Liver (tissue), 8 donors: ENCODE measurements at regions not wholly inside any gene's neighbourhood (a gene's known extent, or its start where the extent isn't known, plus 50 kb on each side); places are given as distances from the start of the nearest gene placed in this dataset.

Experiments
- DNase-seq: peaks from one replicate; pipeline ENCODE4 v3.0.0-alpha.2; 2017; ENCODE audit warnings: low spot score
- H3K27ac ChIP-seq, 2 donors: one replicate each; pipeline ENCODE4 v1.7.0; 2013; ENCODE audit warnings: inconsistent platforms in 2 of 2, low read length in 2 of 2, control low read depth in 1 of 2, low read depth in 1 of 2, mild to moderate bottlenecking in 1 of 2
- H3K27me3 ChIP-seq, 4 donors: one replicate each; pipeline versions ENCODE4 v1.6.1 to v1.7.0; 2013; ENCODE audit warnings: low read length in 3 of 4, inconsistent platforms in 1 of 4, mild to moderate bottlenecking in 1 of 4, moderate library complexity in 1 of 4; ENCODE audit not compliant: control insufficient read depth in 4 of 4, insufficient read depth in 4 of 4
- H3K36me3 ChIP-seq, 4 donors: one replicate each; pipeline versions ENCODE4 v1.6.1 to v1.7.0; 2013; ENCODE audit warnings: low read length in 3 of 4, mild to moderate bottlenecking in 3 of 4, low read depth in 1 of 4, moderate library complexity in 1 of 4; ENCODE audit not compliant: control insufficient read depth in 4 of 4, insufficient read depth in 3 of 4
- H3K4me1 ChIP-seq, 4 donors: one replicate each; pipeline versions ENCODE4 v1.6.1 to v1.7.0; 2013; ENCODE audit warnings: low read length in 3 of 4, mild to moderate bottlenecking in 3 of 4, moderate library complexity in 1 of 4; ENCODE audit not compliant: control insufficient read depth in 4 of 4, insufficient read depth in 4 of 4
- H3K4me3 ChIP-seq, 3 donors: one replicate each; pipeline versions ENCODE4 v1.6.1 to v1.7.0; 2013; ENCODE audit warnings: low read length in 3 of 3, control low read depth in 1 of 3, low read depth in 1 of 3, mild to moderate bottlenecking in 1 of 3
- H3K9ac ChIP-seq, 2 donors: one replicate each; pipeline ENCODE4 v1.7.0; 2013; ENCODE audit warnings: low read length in 2 of 2, mild to moderate bottlenecking in 2 of 2, moderate library complexity in 2 of 2, control low read depth in 1 of 2, low read depth in 1 of 2
- H3K9me3 ChIP-seq, 4 donors: one replicate each; pipeline versions ENCODE4 v1.6.1 to v1.7.0; 2013; ENCODE audit warnings: low read length in 3 of 4; ENCODE audit not compliant: control insufficient read depth in 4 of 4
- ATF3 ChIP-seq: IDR thresholded peaks from 2 replicates; pipeline ENCODE4 v1.6.1; 2016; ENCODE audit warnings: antibody characterized with exemption
- CTCF ChIP-seq: fragments of 150-350 bp; IDR thresholded peaks from 2 replicates; pipeline ENCODE4 v1.5.1; 2017; ENCODE audit warnings: improper control_type of control experiment, low read depth, low read length; ENCODE audit not compliant: missing input control
- EGR1 ChIP-seq, 2 donors: IDR thresholded peaks; 2 replicates each; pipeline ENCODE4 v1.6.1; 2016 to 2018; ENCODE audit warnings: antibody characterized with exemption in 2 of 2, low read depth in 2 of 2
- FOXA1 ChIP-seq: IDR thresholded peaks from 2 replicates; pipeline ENCODE4 v1.6.1; 2016; ENCODE audit warnings: antibody characterized with exemption
- FOXA2 ChIP-seq: IDR thresholded peaks from 2 replicates; pipeline ENCODE4 v1.6.1; 2016; ENCODE audit warnings: antibody characterized with exemption
- GABPA ChIP-seq, 2 donors: IDR thresholded peaks in 1 of 2; conservative IDR thresholded peaks in 1 of 2; 2 replicates each; pipeline ENCODE4 v1.6.1; 2016; ENCODE audit warnings: antibody characterized with exemption in 2 of 2, mild to moderate bottlenecking in 1 of 2, moderate library complexity in 1 of 2
- RAD21 ChIP-seq, 2 donors: IDR thresholded peaks; 2 replicates each; pipeline ENCODE4 v1.6.1; 2016; ENCODE audit warnings: antibody characterized with exemption in 2 of 2, mild to moderate bottlenecking in 2 of 2
- REST ChIP-seq: IDR thresholded peaks from 2 replicates; pipeline ENCODE4 v1.6.1; 2016; ENCODE audit warnings: antibody characterized with exemption, mild to moderate bottlenecking
- ZBTB33 ChIP-seq: IDR thresholded peaks from 2 replicates; pipeline ENCODE4 v1.6.1; 2016; ENCODE audit warnings: antibody characterized with exemption
- WGBS: extraction: QIAGEN DNeasy Blood & Tissue Kit; methylation state at CpG from one replicate; pipeline ENCODE4 v1.1.7; 2013; 5-methylcytosine and 5-hydroxymethylcytosine counted together
- donor health status: healthy.
- donor health status: healthy.
- donor health status: healthy.
- donor health status: healthy.
- donor health status: healthy.

- Histone ChIP-seq H3K4me3 (no peak overlapping the region), H3K27ac (no peak overlapping the region), H3K36me3 (no peaks in the 10 kb centered on the region), H3K4me1 (no peaks in the 10 kb centered on the region), H3K9ac (no peak overlapping the region), H3K9me3 (no peaks in the 10 kb centered on the region), H3K27me3 (peaks cover 0 to 6% (median 0%) of the 10 kb centered on the region in 4 donors)
- WGBS = 80% methylated on average over 2 of the region's 2 CpGs
- no peak for TF ChIP-seq GABPA (IDR thresholded peaks at IDR 0.05 in 1 of 2, conservative IDR thresholded peaks at IDR 0.05 in 1 of 2)
- TF ChIP-seq FOXA1 = no peak
- no peak for TF ChIP-seq REST
- DNase-seq = no peak
Measured at GRCh38 chr10:44731283-44731682, 179.9 kb upstream of the TMEM72 start.

GRCh38 chr10:44733501-44734488 is 177.3 kb upstream of the TMEM72 start:
- Histone ChIP-seq H3K36me3 (no peaks in the 10 kb centered on the region), H3K27me3 (peaks cover 0 to 6% (median 0%) of the 10 kb centered on the region in 4 donors), H3K9ac (no peak overlapping the region), H3K4me3 (no peak overlapping the region), H3K27ac (no peak overlapping the region), H3K4me1 (no peaks in the 10 kb centered on the region), H3K9me3 (no peaks in the 10 kb centered on the region)
- TF ChIP-seq CTCF = peak; percentile 31
- no peak for TF ChIP-seq EGR1 (IDR thresholded peaks at IDR 0.05; ENCODE audit: low read depth in 2 of 2)
- TF ChIP-seq RAD21 (IDR thresholded peaks at IDR 0.05) = peak; percentile 11 to 75
- TF ChIP-seq FOXA2 = no peak
- no peak for TF ChIP-seq ZBTB33
- TF ChIP-seq ATF3 = no peak
- DNase-seq = no peak
- 69% methylated on average over 5 of the region's 5 CpGs for WGBS
